Pancreas (tissue), 10 donors: ENCODE measurements at regions not wholly inside any gene's neighbourhood (a gene's known extent, or its start where the extent isn't known, plus 50 kb on each side); places are given as distances from the start of the nearest gene placed in this dataset.

Source experiments
- ATAC-seq, 4 donors: fragments of 200-7000 bp; cut with Tn5 transposase; one replicate each; pipeline versions ENCODE4 v1.8.0 to v1.9.1; 2020; ENCODE audit warnings: mild to moderate bottlenecking in 4 of 4, moderate library complexity in 4 of 4
- DNase-seq, 6 donors: peaks; one replicate each; pipeline ENCODE4 v3.0.0-alpha.2; 2020
- FAIRE-seq: peaks from 2 replicates; lab custom pipeline; 2012; peaks lifted over from hg19 to GRCh38; lab: Jason Lieb, UNC
- H3K27ac ChIP-seq, 4 donors: fragments of 200-600 bp; sonication (generic); 1 replicate in 3 of 4; 2 replicates in 1 of 4; pipeline versions ENCODE4 v1.5.0 to v1.8.0; 2020
- H3K27me3 ChIP-seq, 4 donors: fragments of 200-600 bp; one replicate each; pipeline ENCODE4 v1.8.0; 2021
- H3K36me3 ChIP-seq, 3 donors: fragments of 200-600 bp; sonication (generic) in 1 of 3; one replicate each; pipeline versions ENCODE4 v1.5.0 to v1.8.0; 2020 to 2021
- H3K4me1 ChIP-seq, 3 donors: fragments of 200-600 bp; one replicate each; pipeline ENCODE4 v1.8.0; 2021
- H3K4me3 ChIP-seq, 4 donors: fragments of 200-600 bp; sonication (generic) in 2 of 4; one replicate each; pipeline versions ENCODE4 v1.5.0 to v1.8.0; 2020 to 2021
- H3K9me3 ChIP-seq, 4 donors: fragments of 200-600 bp; one replicate each; pipeline ENCODE4 v1.8.0; 2021
- CTCF ChIP-seq, 4 donors: fragments of 200-600 bp; sonication (generic) in 3 of 4; IDR thresholded peaks; one replicate each; pipeline versions ENCODE4 v1.5.0 to v1.8.0; 2021; ENCODE audit warnings: antibody characterized with exemption in 4 of 4
- WGBS, 2 donors: extraction: QIAGEN DNeasy Blood & Tissue Kit; methylation state at CpG; one replicate each; pipeline ENCODE4 v1.1.7; 2013; 5-methylcytosine and 5-hydroxymethylcytosine counted together
- intact Hi-C, 3 donors: fragments of 100-400 bp; cut with DNase I; formaldehyde crosslinking; loops; one replicate each; pipeline versions ENCODE4 v1.11.1 to v1.14.2; 2022
- donor health status: healthy with polysubstance abuse.
- donor health status: DM: no; HTN: no; CAD: no; lungs with moderate emphysema.
- donor health status: DM: no; HTN: no; CAD: no.
- donor health status: control.
- donor health status: control.
- donor health status: Bipolar disorder and iron deficiency.
- donor health status: DM: yes; HTN: yes; CAD: no.
- donor health status: DM: no; HTN: no; CAD: no.
- donor health status: DM: no; HTN: no; CAD: no.
- donor health status: DM: yes; HTN: yes; CAD: no.

DNA sequence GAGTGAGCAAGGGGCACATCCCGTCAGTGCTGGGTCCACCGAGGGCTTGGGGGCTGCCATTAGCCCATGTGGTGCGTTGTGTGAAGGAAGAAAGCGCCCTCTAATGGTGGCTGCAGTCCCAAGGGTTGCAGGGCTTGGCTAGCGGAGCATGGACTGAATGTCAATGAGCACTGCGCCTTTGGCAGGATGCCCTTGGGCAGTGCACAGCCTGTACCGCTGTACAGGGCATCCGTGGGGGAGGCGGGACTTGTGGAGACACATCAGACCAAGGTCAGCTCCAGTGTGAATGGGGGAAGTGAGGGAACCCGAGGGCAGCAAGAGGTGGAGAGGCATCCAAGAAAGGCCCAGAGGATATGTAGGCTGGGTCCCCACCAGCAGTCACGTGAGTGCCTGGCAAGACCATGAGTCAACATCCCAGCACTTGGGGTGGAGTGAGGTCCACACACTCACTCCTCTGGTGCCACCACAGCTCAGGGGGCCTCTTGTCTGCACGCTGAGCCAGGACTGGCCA lies 75.5 kb upstream of the MED9 start:
- H3K36me3 ChIP-seq: no peaks in the 10 kb centered on the region
- TF ChIP-seq CTCF (IDR thresholded peaks at IDR 0.05): no peak
- WGBS, 2 donors: 51 to 62% methylated on average over 11 to 12 of the region's 12 CpGs
- no peak for DNase-seq
- FAIRE-seq: no peak
- H3K9me3 ChIP-seq: no peaks in the 10 kb centered on the region
- H3K4me3 ChIP-seq: no peak overlapping the region
- no peak for ATAC-seq
- intact Hi-C loops: no loop called here
- no peaks in the 10 kb centered on the region for H3K27me3 ChIP-seq
- H3K4me1 ChIP-seq: no peaks in the 10 kb centered on the region
- no peak overlapping the region for H3K27ac ChIP-seq

DNA sequence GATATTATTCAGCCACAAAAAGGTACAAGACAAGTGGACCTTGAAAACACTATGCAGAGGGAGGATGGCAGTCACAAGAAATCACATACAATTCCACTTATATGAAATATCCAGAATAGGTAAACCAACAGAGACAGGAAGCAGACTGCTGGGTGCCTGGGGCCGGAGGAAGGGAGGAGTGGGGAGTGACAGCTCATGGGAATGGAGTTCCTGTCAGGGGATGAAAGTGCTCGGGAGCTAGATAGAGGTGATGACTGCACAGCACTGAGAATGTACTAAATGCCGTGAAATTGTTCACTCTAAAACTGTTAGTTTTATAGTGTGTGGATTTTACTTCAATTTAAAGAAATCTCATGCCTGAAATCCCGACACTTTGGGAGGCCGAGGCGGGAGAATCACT lies 74.2 kb upstream of the MED9 start:
- 70 to 78% methylated on average over 6 of the region's 6 CpGs for WGBS, 2 donors
- no peak for DNase-seq

DNA sequence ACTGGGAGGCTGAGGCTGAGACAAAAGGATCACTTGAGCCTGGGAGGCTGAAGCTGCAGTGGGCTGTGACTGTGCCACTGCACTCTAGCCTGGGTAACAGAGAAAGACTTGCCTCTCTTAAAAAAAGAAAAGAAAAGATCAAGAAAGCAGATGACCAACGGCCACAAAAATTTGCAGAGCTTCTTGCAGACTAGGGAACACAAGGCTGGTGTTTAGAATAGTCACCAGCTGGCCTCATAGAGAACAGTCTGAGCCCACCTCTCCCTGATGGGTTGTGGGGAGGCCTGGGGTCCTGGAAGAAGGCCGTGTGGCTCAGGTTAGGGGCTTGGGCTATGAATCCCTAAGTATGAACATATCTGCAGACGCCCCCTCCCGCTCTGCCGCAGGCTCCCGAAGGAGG lies 73.7 kb upstream of the MED9 start:
- no peaks in the 10 kb centered on the region for H3K27me3 ChIP-seq
- H3K9me3 ChIP-seq: no peaks in the 10 kb centered on the region
- WGBS, 2 donors: 74 to 81% methylated on average over 6 of the region's 6 CpGs
- H3K27ac ChIP-seq: no peak overlapping the region
- DNase-seq (no peak), ATAC-seq (no peak), FAIRE-seq (no peak)
- H3K36me3 ChIP-seq: no peaks in the 10 kb centered on the region
- H3K4me1 ChIP-seq: no peaks in the 10 kb centered on the region
- no peak overlapping the region for H3K4me3 ChIP-seq
- no peak for TF ChIP-seq CTCF (IDR thresholded peaks at IDR 0.05)
- intact Hi-C loops: no loop called here

More for the DNA sequence above, 74.2 kb upstream of the MED9 start:
- no peak for TF ChIP-seq CTCF (IDR thresholded peaks at IDR 0.05)
- H3K4me3 ChIP-seq: no peak overlapping the region
- H3K27ac ChIP-seq: no peak overlapping the region
- H3K4me1 ChIP-seq: no peaks in the 10 kb centered on the region
- no peaks in the 10 kb centered on the region for H3K9me3 ChIP-seq
- ATAC-seq (no peak), FAIRE-seq (no peak)
- H3K36me3 ChIP-seq: no peaks in the 10 kb centered on the region
- no peaks in the 10 kb centered on the region for H3K27me3 ChIP-seq
- intact Hi-C loops: no loop called here

DNA sequence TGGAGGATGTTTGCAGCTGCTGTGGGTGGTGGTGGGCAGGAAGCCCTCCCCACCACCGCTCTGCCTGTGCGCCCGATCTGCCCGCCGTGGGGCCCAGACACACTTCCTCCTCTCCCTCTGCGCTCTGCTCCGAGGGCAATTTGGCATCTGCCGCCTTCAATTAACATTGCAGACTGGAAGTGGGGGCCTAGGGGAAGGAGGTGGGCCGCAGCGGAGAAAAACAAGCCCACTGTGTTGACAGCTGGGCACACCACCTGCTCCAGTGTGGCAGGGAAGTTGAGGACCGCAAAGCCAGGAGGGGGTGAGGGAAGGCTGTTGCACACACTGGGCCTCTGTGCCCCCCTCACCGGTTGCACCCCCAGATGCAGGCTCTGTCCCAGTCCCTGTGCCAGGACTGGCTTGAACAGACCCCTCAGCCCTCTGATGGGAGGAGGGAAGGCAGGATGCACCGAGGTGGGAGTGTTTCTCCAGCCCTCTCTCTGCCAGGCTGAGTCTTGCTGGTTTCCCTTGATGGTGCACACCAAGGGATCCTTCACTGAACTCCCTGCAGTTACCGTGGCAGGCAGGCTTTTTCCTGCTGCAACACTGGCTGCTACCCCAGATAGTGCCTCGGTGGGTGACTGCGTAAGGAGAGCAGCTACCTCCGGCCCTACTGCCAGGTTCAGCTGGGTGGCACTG lies 72.8 kb upstream of the MED9 start:
- no peaks in the 10 kb centered on the region for H3K9me3 ChIP-seq
- no peak for TF ChIP-seq CTCF (IDR thresholded peaks at IDR 0.05)
- H3K27me3 ChIP-seq: no peaks in the 10 kb centered on the region
- 66 to 68% methylated on average over 17 of the region's 17 CpGs for whole genome bisulfite sequencing, 2 donors
- no peak overlapping the region for H3K4me3 ChIP-seq
- H3K36me3 ChIP-seq: no peaks in the 10 kb centered on the region
- intact Hi-C loops: no loop called here
- H3K4me1 ChIP-seq: peaks cover 0 to 9% (median 6%) of the 10 kb centered on the region in 3 donors
- no peak overlapping the region for H3K27ac ChIP-seq
- DNase-seq (no peak), FAIRE-seq (no peak), ATAC-seq (peak in 3 of 4 donors; percentile 37 to 72 (median 72))

DNA sequence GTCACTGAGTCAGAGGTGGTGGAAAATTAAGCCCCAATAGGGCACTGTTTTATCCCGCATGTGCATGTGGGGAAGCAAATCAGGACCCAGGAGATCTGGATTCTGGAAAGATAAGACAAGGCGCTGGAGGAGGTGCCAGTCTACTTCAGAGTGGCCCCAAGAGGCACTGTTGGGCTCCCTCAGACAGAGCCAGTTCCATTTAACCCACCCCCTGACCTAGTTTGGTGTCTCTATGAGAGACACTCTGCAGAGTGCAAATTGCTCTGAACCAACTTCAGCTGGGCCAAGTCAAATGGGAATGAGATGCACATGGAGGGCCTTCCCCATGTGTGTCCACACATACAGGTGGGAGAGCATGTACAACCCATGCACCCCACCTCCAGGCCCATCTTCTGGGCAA lies 71.1 kb upstream of the MED9 start:
- intact Hi-C loops: no loop called here
- no peaks in the 10 kb centered on the region for H3K36me3 ChIP-seq
- no peak overlapping the region for H3K27ac ChIP-seq
- no peaks in the 10 kb centered on the region for H3K9me3 ChIP-seq
- H3K27me3 ChIP-seq: no peaks in the 10 kb centered on the region
- ATAC-seq (no peak), DNase-seq (no peak), FAIRE-seq (no peak)
- TF ChIP-seq CTCF (IDR thresholded peaks at IDR 0.05): no peak
- WGBS, 2 donors: 83% methylated on average over 2 of the region's 2 CpGs
- no peak overlapping the region for H3K4me3 ChIP-seq
- peaks cover 0 to 9% (median 6%) of the 10 kb centered on the region in 3 donors for H3K4me1 ChIP-seq
